GM19463 (cell line): ENCODE measurements at regions not wholly inside any gene's neighbourhood (a gene's known extent, or its start where the extent isn't known, plus 50 kb on each side); places are given as distances from the start of the nearest gene placed in this dataset.
"Not testable (repeated sequence)": the region's sequence is repeated elsewhere in the genome, so short reads cannot be mapped to it uniquely, and the experiment has no call there.

Source experiments
- ATAC-seq: cut with Tn5 transposase; IDR thresholded peaks from one replicate; pipeline ENCODE4 v1.9.1; 2021; ENCODE audit warnings: mild to moderate bottlenecking, moderate library complexity; ENCODE audit not compliant: unreplicated experiment

- no peak for ATAC-seq
These were observed 538.0 kb upstream of the SLC35B3 start for GRCh38 chr6:8973395-8973794.

DNA sequence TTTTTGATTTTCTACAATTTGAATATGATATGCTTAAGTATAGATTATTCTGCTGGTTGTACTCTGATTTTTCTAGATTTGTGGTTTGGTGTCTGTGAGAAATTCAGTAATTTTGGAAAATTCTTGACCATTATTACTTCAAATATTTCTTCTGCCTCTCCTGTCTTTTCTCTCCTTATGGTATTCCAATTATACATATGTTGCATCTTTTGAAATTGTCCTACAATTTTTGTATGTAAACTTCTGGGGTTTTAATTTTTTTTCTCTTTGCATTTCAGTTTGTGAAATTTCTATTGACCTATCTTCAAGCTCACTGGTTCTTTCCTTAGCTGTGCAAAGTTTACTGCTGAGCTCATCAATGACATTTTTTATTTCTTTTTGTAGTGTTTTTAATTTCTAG is 534.4 kb upstream of the SLC35B3 start:
- ATAC-seq: no peak

- ATAC-seq: no peak
These were observed 523.7 kb upstream of the SLC35B3 start for GRCh38 chr6:8958894-8959511.

GRCh38 chr6:8953310-8953709 is 518.0 kb upstream of the SLC35B3 start:
- ATAC-seq: no peak

GRCh38 chr6:8948733-8949132 is 513.4 kb upstream of the SLC35B3 start:
- no peak for ATAC-seq

DNA sequence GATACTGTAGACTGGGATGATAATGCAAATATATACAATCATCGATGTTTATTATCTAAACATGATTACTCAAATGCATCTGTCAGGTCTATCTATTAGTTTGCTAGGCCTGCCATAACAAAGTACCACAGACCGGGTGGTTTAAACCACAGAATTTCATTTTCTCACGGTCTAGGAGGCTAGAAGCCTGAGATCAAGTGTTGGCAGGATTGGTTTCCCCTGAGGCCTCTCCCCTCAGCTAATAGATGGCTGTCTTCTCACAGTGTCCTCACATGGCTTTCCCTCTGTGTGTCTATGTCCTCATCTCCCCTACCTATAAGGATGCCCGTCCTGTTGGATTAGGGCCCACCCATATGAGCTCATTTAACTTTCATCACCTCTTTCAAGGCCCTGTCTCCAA is 512.6 kb upstream of the SLC35B3 start:
- no peak for ATAC-seq

DNA sequence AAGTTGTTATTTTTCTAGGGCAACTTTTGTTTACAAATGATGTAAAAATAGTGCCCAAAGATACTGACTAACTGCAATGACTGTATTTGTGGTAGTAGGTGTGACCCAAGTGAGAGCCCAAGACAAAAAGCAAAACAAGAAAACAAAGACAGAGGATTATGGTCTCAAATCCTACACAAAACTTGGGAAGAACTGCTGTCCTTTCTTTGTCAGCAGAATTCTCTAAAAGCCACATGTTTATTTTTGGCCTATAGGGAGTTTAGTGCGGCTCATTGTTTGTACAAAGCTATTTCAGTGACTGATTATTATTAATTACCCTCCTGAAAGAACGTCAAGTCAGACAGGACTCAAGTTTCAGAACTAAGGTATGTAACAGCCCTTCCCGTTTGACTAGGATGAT is 509.2 kb upstream of the SLC35B3 start:
- ATAC-seq: no peak

GRCh38 chr6:8943073-8943472 is 507.7 kb upstream of the SLC35B3 start:
- no peak for ATAC-seq

- no peak for ATAC-seq
These were observed 506.2 kb upstream of the SLC35B3 start for GRCh38 chr6:8941577-8941976.

GRCh38 chr6:8940356-8940755 is 505.0 kb upstream of the SLC35B3 start:
- no peak for ATAC-seq

- no peak for ATAC-seq
These were observed 504.3 kb upstream of the SLC35B3 start for GRCh38 chr6:8939615-8940014.

DNA sequence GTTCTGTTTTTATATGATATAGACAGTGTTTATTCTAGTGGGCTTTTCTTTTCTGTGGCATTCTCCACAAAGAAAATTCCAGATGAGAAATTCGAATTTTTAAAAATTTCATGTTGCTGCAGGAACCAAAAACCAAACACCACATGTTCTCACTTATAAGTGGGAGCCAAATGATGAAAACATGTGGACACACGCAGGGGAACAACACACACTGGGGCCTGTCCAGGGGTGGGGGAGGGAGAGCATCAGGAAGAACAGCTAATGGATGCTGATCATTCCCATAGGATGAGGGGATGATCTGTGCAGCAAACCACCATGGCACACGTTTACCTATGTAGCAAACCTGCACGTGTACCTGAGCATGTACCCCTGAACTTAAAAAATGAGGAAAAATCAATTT is 499.0 kb upstream of the SLC35B3 start:
- no peak for ATAC-seq

DNA sequence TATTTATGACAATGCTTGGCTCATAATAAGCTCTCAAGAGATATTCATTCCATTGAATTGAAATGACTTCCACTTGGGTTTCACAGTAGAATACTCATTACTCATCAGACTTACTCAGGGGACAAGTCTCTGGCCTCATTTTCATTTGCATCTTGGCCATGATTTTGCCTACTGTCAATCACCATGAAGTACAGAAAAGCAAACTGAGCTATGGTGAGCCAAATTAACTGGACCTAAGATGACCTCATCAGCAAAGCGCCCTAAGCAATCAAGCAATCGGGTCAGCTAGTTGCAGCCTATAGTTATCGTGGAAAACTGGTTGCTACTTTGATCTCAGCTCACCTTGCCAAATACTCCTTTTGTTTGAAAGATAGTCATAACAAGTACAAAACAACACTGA is 494.7 kb upstream of the SLC35B3 start:
- ATAC-seq: no peak

GRCh38 chr6:8920244-8920643 is 484.9 kb upstream of the SLC35B3 start:
- not testable (repeated sequence) for ATAC-seq

- ATAC-seq: no peak
These were observed 482.9 kb upstream of the SLC35B3 start for GRCh38 chr6:8918196-8918595.

GRCh38 chr6:8914700-8915099 is 479.4 kb upstream of the SLC35B3 start:
- no peak for ATAC-seq

GRCh38 chr6:8908638-8909037 is 473.3 kb upstream of the SLC35B3 start:
- no peak for ATAC-seq

GRCh38 chr6:8906699-8907098 is 471.4 kb upstream of the SLC35B3 start:
- ATAC-seq: no peak

GRCh38 chr6:8905757-8906156 is 470.4 kb upstream of the SLC35B3 start:
- no peak for ATAC-seq

- no peak for ATAC-seq
These were observed 469.4 kb upstream of the SLC35B3 start for GRCh38 chr6:8904754-8905153.

DNA sequence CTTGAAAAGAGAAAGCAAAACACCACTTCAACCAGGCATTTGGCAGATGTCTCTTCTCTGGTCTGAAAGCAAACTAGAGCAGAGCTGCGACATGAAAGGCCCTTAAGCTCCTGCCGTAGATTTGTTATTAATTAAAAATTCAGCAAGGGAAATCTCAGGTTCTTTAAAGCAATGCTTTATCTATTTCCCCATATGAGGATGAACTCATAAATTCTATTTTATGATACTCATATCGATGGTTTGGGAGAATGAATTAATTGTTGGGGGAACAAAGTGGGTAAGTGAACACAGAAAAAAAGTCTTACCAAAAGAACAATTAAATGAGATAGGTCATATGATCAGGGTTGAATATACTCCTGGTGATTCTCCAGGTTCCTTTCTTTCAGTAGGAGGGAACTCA is 464.7 kb upstream of the SLC35B3 start:
- ATAC-seq: no peak

DNA sequence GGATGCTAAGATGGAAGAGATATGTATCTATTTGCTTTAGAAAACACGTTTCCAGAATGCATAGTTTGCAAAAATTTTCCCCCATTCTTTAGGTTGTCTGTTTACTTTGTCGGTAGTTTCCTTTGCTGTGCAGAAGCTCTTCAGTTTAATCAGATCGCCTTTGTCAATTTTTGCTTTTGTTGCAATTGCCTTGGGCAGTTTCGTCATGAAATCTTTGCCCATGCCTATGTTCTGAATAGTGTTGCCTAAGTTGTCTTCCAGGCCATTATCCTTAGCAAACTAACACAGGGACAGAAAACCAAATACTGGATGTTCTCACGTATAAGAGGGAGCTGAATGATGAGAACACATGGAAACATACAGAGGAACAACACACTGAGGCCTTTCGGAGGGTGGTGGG is 454.2 kb upstream of the SLC35B3 start:
- ATAC-seq: no peak

GRCh38 chr6:8888468-8888867 is 453.1 kb upstream of the SLC35B3 start:
- no peak for ATAC-seq
